Hindlimb muscle (tissue), 1 donor: ENCODE measurements at regions not wholly inside any gene's neighbourhood (a gene's known extent, or its start where the extent isn't known, plus 50 kb on each side); places are given as distances from the start of the nearest gene placed in this dataset.
A peak's percentile ranks its signal among the peaks of the same experiment; 100 is the strongest.
"Not testable (repeated sequence)": the region's sequence is repeated elsewhere in the genome, so short reads cannot be mapped to it uniquely, and the experiment has no call there.

Source experiments
- DNase-seq: peaks from one replicate; pipeline ENCODE4 v3.0.0-alpha.2; 2013

- no peak for DNase-seq
These were observed 176.5 kb downstream of the NUFIP1 start for GRCh38 chr13:44812818-44813217.

- peak; percentile 18 for DNase-seq
These were observed 179.0 kb downstream of the NUFIP1 start for GRCh38 chr13:44810061-44810840.

DNA sequence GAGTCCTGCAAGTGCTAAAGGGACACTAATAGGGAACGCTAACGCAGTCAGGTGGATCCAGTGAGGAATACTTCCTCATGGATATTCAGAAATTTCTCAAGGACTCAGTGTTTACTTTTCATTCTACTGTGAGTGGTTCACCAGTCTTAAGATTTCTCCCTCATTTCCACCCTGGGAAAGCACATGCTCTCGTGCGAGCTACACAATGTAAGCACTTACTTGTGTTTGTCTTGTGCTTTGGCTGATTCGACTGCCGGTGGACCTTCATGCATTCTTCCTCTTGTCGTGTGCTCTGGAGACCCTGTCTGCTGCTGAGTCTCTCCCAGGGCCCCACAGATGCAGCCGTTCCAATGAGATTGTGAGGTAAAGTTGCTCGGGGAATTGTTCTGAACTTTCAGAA is 180.1 kb downstream of the NUFIP1 start:
- no peak for DNase-seq

DNA sequence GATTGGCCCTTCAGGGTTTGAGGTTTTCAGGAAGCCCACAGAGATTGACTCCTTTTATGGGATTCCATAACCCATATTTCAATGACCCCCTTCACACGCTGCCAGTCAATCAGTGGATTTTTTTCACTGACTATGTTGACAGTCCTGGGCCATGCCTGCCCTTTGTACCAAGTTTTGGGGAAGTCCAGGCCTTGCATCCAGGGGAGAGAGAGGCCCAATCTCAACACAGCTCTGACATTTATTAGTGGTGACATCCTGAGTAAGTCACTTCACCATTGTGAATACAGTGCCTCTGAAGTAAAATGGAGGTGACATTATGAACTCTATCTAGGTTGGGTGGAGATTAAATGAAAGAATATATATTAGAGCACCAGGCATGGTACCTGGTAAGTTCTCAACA is 181.1 kb downstream of the NUFIP1 start:
- no peak for DNase-seq

GRCh38 chr13:44807449-44808034 is 181.7 kb downstream of the NUFIP1 start:
- no peak for DNase-seq

- no peak for DNase-seq
These were observed 182.4 kb downstream of the NUFIP1 start for GRCh38 chr13:44806826-44807225.

DNA sequence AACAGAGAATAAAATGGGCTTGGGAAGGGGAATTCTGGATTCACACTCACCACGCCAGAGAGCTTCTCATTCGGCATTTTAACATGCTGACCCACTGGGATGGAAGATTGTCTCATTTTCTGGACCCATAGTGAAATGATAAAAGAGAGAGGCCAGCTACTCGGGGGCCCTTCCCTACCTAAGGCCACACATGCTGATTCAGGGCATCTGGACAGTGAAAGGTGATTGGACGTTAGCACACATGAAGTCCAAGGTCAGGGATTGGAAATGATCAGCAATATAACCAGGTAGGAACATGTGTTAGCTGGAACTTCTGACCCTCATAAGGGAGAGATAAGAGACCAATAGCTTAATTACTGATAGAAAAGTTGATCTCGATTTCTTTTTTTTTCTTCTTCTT is 183.7 kb downstream of the NUFIP1 start:
- no peak for DNase-seq

DNA sequence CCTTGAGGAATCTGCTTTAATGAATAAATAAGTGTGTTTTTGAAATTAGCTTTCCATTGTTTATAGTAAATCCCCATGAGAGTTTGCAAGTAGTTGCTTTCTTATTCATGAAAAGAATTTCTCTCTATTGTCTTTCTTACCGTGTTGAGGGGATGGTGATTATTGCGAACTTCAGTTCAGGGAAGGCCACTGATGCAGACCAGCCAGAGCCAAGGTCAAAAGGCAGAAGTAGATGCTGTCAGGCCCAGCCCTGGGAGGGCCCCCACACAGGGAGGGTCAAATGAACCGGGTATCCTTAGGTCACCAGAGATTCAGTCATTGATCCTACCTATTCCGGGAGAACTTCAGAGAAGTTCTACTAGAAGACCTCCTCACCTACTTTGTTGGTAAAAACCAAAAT is 185.9 kb downstream of the NUFIP1 start:
- no peak for DNase-seq

DNA sequence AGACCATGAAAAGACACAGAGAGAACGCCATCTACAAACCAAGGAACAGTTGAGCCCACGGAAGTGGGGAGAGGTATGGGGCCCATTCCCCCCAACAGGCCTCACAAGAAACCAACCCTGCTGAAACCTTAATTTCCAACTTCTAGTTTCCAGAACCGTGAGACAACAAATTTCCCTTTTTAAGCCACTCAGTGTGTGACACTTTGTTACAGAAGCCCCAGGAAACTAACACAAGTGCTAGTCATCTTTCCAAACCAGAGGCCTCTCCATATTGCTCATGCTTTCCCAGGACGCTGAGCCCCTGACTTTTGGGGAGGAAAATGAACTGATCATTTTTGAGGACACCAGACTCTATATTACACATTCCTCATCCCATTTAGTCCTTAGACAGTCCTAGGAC is 186.8 kb downstream of the NUFIP1 start:
- no peak for DNase-seq

DNA sequence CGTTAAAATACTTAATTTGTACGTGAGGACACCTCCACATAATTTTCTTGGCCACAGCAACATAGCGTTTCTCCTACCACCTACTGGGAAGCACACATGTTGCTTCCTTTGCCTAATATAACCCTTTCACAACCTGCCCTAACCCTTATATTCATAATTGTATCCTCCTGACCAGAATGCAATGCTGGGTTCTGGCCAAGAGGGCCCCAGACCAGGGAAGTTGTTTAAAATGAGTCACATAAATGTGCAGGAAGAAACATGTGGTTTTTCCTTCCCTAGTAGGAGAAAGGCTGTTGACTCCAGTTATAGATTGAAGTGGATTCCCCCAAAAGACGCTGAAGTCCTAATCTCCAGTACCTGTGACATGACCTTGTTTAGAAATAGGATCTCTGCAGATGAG is 187.3 kb downstream of the NUFIP1 start:
- no peak for DNase-seq

GRCh38 chr13:44800626-44801025 is 188.6 kb downstream of the NUFIP1 start:
- DNase-seq = no peak

DNA sequence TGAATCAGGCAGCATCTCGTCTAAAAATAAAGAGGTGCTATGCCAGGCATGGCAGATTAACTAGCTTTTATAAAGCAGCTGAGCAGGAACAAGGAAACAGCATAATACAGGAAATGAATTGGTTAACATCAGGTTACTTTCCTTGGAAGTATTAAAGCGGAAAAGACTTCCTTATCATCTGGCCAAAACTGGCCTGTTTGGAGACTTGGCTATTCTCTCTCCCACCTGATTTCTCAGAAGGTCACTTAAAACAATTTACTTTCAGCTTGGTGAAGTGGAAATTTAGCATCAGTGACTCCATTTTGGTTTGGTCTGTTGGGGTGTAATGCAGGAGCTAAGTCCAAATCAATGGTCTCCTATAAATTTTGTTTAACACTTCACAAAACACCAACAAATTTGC is 191.6 kb downstream of the NUFIP1 start:
- DNase-seq = no peak

DNA sequence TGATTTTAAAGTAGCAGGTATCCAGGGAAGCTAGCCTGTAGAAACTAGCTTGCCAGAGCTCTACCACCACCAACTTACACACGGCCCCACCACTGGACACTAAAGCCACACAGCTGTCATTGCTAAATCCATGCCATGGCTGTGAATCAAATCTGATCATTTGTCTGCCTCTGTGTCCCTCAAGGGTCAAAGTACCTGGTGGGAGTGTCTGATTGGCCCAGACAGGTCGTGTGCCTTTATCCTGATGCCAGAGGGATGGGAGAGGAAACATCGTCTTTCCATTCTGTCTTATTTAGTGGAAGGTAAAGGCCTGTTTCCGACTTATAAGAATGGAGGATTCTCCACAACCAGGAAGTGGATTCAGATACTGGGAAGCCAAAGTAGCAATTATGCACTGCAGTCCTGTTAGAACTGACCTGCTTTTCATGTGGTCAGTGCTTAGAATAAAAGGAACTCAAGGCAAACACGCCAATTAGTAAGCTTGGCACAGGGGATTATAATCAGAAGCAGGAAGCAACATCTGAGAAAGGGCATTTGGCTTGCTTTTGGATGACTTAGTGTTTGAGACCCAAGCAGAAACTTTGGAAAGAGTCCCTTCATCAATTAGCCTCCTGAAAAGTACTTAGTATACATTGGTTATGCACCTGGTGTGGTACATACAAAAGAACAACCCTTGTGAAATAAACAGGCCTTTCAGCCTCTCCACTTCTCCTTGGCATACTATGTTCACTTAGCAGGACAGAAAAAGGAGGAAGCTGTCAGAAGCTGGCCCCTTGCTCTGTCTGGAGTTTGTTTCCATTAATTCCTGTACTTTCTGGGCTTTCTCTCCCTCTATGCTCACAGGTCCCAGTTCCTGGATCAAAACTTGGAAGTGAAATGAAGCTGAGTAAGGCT is 192.4 kb downstream of the NUFIP1 start:
- DNase-seq = no peak

DNA sequence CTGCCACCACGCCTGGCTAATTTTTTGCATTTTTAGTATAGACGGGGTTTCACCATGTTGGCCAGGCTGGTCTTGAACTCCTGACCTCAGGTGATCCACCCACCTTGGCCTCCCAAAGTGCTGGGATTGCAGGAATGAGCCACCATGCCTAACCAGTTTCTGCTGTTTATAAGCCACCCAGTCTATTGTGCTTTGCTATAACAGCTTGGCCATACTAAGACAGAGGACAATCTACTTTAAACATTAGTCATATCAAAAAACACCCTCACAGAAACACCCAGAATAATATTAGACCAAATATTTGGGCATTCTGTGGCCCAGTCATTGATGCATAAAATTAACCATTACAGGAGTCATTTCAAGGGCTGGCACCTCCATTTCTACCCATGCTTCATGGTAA is 193.2 kb downstream of the NUFIP1 start:
- not testable (repeated sequence) for DNase-seq

DNA sequence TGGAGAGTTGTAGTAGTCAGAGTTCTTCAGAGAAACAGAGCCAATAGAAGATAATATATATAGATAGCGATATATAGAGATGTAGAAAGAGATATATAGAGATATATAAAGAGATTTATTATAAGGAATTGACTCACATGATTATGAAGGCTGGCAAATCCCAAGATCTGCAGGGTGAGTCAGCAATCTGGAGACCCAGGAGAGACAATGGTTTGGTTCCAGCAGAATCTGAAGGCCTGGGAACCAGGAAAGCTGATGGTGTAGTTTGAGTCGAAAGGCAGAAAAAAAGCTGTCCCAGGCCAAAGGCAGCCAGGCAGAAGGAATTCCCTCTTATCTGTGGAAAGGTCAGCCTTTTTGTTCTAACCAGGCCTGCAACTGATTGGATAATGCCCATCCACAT is 194.1 kb downstream of the NUFIP1 start:
- DNase-seq = no peak

GRCh38 chr13:44792096-44792495 is 197.2 kb downstream of the NUFIP1 start:
- no peak for DNase-seq

DNA sequence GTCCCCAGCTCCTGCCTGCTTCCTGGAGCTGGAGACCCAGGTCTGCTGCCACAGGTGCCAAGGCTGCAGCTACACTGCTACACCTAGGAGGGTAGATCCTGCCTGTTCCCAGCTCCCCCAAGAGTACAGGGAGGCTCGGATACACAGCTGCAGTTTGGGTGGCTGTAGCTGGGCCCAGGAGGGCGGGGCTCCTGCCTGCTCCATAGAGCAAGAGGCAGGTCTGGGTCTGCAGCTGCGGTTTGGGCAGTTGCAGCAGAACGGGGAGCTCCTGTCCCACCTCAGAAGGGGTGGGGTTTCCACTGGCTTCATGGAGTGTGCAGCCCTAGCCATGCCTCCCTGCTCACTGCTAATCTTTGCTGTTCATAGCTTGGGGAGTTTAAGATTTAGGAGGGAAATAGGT is 199.0 kb downstream of the NUFIP1 start:
- DNase-seq = no peak

DNA sequence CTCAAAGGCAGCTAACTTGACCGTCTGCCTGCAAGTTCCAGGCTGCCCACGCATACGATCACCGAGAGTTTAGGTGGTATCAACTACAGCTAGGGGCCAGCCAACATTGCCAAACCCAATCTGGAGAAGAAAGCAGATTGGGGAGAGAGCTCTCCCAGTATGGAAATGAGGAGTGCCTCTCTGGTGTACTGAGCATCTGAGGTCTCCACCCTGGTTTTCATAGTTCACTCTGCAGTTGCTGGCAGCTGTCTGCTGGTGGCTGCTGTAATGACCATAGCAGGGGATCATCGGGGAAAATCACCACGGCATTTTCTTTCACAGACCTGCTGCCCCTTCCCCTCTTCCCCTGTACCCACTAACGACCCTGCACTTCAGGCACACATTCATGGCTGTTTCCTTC is 201.7 kb downstream of the NUFIP1 start:
- no peak for DNase-seq

DNA sequence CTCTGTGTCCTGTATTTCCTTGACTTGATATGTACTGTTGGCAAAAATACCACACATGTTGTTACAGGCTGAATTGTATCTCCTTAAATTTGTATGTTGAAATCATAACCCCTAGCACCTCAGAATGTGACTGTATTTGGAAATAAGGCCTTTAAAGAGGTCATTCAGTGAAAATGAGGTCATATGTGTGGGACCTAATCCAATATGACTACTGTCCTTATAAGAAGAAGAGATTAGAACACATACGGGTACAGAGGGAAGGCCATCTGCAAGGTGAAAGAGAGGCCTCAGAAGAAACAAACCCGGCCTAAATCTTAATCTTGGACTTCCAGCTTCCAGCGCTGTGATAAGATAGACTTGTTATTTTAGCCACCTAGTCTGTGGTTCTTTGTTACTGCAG is 202.5 kb downstream of the NUFIP1 start:
- no peak for DNase-seq

- no peak for DNase-seq
These were observed 203.9 kb downstream of the NUFIP1 start for GRCh38 chr13:44785401-44785800.

DNA sequence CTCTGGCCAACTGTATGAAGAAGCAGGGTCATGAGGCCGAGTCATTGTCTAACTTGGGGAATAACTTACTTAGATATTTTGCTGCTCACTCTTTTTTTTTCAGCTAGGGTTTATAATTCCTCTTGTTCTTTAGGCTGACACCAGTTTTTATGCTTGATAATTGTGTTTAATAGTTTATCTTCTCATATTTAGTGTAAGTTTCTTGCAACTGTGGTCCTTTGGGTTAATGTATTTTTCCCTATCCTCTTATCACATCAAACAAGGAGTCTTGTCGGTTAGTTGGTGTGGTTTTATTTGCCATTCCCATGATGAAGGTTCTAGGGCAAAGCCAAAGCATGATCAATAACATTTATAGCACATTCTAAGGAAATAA is 204.6 kb downstream of the NUFIP1 start:
- DNase-seq = no peak

GRCh38 chr13:44783994-44784707 is 205.1 kb downstream of the NUFIP1 start:
- DNase-seq = no peak
